ENCODE measurements at regions not wholly inside any gene's neighbourhood (a gene's known extent, or its start where the extent isn't known, plus 50 kb on each side); places are given as distances from the start of the nearest gene placed in this dataset.

GRCh38 chr13:109680288-109680687 lies 106.1 kb downstream of the IRS2 start:
- TF ChIP-seq GATA2 (IDR thresholded peaks at IDR 0.05; ENCODE audit: low read depth, low read length) = no peak
- TF ChIP-seq GATA3 (IDR thresholded peaks at IDR 0.05; ENCODE audit: low read depth, low read length) = no peak
